Pulmonary artery endothelial cell (primary cell): ENCODE measurements at regions not wholly inside any gene's neighbourhood (a gene's known extent, or its start where the extent isn't known, plus 50 kb on each side); places are given as distances from the start of the nearest gene placed in this dataset.
A peak's percentile ranks its signal among the peaks of the same experiment; 100 is the strongest.
"Not testable (repeated sequence)": the region's sequence is repeated elsewhere in the genome, so short reads cannot be mapped to it uniquely, and the experiment has no call there.

Source experiments
- DNase-seq: peaks from one replicate; pipeline ENCODE4 v3.0.0-alpha.2; 2011; ENCODE audit warnings: low read depth, low spot score

DNA sequence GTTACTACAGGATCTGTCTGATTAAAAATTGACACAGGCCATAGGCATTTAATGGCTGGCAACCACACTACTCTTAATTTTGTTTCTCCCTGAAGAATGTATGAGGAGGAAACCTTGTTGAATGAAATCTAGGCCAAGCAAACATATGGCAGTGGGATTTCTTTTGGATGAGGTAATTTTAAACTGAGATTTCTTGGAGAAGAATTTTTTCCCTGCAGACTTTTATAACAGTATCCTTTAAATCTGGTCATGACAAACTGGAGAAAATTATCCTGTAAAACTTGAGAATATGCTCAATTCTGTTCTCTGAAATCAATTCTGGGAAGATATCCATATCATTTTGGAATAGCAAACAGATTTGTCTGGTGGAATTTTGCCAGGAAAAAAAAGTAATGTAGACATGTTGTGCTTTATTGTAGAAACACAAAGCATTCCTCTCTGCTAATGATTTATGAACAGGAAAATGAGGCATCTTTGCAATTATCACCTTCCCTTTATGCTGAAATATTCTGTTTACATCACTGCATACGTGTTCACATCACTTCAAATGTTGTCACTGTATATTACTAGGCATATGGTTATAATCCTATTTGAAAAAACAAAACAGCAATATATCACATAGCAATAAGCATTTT, 108.3 kb upstream of the ARSJ start:
- peak; percentile 32 for DNase-seq

DNA sequence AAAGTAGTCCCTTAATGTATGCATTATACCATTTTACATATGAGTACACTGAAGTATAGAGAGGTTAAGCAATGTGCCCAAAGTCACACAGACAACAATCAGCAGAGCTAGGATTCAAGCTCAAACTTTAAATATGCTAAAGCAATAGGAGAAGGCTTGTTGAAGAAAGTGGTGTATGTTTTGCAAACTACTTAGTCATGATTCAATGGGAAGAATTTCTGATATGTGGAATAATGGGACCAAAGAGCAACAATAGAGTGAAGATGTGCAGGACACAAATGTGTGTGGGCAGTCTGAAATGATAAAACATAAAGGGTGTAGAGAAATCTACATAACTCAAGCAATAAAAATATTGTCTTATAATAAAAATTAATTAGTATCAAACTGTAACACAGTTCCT, 109.0 kb upstream of the ARSJ start:
- no peak for DNase-seq

DNA sequence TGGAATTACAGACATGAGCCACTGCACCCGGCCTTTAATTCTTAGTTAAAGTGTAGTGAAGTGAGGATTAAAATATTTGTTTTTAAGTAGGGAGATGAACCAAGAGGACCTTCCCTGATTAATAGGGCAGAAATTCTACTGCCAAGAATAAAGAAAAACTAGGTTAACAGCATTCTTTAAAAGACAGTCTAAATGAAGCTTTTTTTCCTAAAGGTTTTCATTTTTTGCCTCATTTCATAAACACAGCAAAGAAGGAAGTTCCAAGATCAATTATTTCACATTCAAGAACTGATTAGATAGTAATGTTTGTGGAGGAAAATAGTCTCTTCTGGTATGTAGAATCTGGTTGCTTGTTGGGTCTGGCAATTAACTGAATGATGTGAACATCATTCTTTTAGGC, 112.1 kb upstream of the ARSJ start:
- DNase-seq: no peak

DNA sequence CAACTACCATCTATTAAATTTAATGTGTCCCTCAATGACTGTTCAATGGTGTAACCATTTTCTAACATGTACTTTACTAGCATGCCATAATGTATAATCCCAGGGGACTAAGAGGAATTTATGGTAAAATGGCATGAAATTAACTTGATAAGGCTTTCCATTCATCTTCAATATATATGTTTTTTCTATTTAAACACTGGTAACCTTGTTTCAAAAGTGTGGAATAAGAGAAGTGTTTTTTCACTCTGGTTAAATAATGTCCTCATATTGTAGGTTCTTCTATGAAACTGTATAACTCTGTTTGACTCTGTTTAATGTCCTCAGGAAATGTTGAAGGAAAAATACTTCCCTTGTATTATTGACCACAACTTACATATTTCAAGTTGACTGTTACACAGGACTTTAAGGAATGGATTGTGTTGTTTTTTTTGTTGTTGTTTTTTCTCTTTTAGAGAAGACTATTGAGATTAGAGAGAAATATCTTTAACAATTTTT, 113.8 kb upstream of the ARSJ start:
- DNase-seq: no peak

- no peak for DNase-seq
These were observed 121.0 kb upstream of the ARSJ start for GRCh38 chr4:114100288-114101031.

GRCh38 chr4:114103908-114104307, 124.5 kb upstream of the ARSJ start:
- no peak for DNase-seq

DNA sequence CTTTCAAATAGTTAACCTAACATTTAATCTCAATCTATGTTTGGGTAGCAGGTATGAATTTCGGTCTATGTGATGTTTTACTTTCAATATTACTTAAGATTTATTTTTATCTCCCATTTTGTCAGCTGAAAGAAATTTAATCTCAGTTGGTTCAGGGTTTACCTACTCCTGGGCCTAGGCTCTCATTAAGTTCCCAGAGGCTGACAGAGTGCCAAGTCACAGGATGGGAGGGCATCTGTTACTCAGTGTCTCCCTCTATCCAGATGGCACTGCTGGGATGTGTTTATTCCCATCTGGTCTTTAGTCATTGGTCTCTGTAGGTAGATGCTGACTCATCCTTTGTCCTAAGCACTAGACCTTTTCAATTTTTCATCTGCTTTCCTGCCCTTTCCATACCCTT, 129.4 kb upstream of the ARSJ start:
- DNase-seq: no peak

DNA sequence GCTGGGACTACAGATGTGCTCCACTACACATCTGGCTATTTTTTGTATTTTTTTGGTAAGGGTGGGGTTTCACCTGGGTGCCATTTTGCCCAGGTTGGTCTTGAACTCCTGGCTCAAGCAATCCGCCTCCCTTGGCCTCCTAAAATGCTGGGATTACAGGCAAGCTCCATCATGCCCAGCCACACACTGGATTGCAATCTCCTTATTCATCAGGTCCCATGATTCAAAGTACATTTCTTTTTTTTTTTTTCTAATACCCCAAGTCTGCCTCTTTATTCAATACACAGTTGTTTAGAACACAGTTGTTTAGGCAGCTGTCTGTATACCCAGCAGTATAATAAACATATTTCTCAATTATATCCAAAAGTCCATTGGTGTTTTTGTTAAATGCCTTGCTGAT, 130.3 kb upstream of the ARSJ start:
- DNase-seq: no peak

DNA sequence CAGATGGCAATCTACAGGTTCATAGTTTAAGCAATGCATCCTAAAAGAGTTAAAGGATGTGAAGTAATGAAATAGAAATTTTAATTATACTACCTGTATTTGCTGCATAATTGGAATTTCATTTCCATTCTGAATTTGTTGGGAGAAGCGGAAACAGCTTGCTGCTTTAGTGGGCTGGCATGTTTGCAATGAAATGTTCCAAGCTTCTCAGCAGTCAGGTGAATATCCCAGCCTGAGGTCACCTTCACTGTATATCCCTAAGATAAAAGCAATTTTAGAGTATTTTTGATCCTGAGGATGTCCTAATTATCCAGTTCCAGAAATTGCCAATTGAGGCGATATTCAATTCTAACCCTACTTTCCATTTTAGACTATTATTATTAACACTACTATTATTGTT, 136.1 kb upstream of the ARSJ start:
- DNase-seq: no peak

DNA sequence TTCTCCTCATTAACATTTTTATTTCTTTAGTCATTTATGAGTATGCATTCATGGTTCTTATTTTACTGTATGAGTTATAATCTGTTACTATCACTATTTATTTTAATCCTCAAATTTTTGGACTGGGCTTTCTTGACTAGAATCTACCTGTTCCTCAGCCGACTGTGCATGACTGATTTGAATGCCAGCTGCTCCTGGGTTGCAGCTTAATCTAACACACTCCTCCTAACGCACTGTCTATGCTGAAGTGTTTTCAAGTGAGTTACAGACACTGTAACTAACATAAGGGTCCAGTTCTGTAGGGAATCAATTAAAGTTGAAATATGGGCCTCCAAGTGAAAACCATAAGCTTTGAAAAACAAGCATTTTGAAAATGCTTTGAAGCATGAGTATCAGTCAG, 137.4 kb upstream of the ARSJ start:
- DNase-seq: no peak

DNA sequence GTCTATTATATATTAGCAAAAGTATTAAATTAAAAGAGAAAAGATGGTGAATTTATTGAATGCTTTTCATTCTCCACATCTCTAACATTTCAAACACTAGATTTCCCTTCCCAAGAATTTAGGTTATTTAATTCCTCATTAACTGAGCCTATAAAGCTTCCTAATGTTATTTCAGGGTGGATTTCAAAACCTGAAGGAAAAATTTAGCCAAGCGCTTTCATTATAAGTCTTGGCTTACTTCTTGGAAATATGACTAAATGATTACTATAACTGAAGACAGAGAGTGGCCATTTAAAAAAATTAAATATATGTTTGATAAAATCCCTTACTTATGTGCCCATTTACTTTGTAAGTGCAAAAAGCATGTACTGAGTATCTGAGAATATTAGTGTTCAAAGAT, 141.8 kb upstream of the ARSJ start:
- DNase-seq: no peak

- DNase-seq: no peak
These were observed 152.8 kb upstream of the ARSJ start for GRCh38 chr4:114132199-114132598.

DNA sequence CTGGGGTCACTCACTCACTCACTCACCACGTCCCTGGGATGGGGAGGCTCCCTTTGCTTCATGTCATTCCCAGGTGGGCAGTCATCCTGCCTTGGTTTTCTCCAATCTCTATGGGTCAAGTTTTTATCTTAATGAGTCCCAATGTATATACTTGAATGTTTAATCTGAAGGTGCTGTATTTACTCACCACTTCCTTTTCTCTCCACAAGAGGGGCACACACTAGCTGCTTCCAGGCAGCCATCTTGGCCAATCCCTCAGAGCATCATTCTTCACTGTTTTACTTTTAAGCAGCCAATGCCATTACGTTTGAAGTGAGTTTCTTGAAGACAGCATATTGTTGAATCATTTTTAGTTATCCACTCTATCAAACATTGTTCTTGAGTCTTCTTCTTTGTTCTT, 153.4 kb upstream of the ARSJ start:
- no peak for DNase-seq

DNA sequence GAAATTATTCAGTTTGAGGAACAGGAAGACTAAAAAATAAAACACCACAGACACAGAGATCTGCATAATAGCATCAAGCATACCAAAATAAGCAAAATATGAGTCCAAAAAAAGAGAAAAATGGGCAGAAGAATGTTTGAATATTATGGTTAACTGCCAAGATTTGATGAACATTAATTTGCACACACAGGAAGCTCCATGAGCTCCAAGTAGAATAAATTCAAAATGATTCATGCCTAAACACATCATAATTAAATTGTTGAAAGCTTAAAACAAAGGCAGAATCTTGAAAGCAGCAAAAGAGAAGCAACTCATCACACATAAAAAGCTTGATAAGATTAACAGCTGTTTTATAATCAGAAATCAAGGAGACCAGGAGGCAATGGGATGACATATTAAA, 156.6 kb upstream of the ARSJ start:
- DNase-seq: no peak

DNA sequence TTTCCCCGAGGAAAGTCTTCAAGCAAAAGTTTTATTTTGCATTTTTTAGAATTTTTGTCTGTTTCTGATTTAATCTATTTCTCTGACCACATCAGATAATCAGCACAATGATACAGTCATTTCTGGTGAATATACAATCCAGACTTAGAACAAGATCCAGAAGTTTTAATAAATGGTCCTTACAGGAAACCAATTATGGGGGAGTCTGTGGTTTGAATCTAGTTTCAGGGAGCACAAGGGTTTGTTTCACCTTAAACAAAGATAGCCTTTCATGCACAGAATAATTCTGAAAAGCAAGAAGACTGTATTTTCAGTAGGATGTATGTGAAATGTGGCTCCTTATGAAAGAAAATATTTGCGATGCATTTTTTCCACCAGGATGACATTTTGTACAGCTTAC, 158.5 kb upstream of the ARSJ start:
- DNase-seq: no peak

DNA sequence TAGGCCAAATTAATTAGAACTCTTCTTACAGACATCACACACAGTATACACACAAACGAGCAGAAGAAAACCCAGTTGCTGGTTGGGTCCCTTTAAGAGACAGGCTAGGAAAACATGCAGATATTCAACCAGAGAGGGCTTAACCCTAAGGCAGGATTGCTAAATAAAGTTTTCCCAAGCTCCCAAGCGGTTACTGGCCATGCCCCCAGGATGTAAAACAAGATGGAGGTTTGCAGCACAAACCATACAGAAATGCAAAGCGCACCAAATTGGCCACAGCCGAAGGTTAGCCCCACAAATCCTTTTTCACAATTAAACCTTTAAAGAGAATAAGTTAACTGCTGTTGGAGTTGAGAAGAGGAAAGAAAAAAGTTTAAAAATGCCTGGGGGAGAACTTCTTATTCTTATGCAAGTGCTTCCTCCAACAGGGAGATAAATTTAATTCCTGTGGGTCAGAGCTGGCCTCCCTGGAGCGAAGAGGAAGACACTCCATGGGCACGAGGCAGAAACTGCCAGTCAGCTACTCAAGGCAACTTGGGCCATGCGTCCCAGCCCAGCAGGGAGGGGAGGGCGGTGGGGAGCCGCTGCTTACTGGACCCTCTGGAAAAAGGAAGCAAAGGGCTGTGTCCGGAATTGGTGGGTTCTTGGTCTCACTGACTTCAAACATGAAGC, 167.6 kb upstream of the ARSJ start:
- no peak for DNase-seq

DNA sequence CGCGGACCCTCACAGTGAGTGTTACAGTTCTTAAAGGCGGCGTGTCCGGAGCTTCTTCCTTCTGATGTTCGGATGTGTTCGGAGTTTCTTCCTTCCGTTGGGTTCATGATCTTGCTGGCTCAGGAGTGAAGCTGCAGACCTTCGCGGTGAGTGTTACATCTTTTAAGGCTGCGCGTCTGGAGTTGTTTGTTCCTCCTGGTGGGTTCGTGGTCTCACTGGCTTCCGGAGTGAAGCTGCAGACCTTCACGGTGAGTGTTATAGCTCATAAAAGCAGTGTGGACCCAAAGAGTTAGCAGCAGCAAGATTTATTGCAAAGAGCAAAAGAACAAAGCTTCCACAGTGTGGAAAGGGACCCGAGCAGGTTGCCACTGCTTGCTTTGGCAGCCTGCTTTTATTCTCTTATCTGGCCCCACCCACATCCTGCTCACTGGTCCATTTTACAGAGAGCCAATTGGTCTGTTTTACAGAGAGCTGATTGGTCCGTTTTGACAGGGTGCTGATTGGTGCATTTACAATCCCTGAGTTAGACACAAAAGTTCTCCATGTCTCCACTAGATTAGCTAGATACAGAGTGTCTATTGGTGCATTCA, 168.3 kb upstream of the ARSJ start:
- DNase-seq: not testable (repeated sequence)

- not testable (repeated sequence) for DNase-seq
These were observed 169.1 kb upstream of the ARSJ start for GRCh38 chr4:114148372-114149070.

DNA sequence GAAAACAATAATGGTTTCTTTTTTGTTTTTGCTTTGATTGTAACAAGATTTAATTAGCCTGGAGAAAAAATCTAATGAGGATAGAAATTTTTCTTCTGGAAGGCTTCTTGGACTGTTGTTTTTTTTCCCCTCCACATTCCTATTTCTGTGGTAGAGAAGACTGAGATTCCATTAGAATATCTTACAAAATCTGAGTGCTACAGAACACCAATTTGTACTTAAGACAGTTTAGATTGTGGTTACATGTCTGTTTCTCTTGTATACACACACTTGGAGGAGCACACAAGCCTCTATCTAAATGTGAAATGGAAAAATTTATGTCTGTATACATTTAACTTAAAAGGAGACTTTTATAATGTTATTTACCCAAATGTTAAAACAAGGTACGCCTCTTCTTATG, 176.9 kb upstream of the ARSJ start:
- no peak for DNase-seq

GRCh38 chr4:114161809-114162208, 182.4 kb upstream of the ARSJ start:
- DNase-seq: no peak

DNA sequence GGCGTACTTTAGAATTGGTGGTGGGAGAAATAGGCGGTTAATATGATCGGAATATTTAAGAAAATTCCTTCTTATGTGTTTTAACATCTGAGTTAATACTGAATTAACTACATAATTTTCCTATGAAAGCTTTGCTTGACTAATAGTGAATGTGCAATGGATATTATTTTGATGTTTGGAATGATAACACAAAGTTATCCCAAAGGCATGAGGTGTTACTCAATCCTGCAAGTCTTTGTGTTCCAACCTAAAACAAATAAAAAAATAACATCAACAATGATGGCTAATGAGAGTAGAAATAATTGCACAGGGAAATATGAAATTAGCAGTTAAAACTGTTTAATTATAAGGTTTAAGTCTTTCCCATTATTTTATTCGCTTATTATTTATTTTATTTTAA, 183.6 kb upstream of the ARSJ start:
- DNase-seq: no peak

GRCh38 chr4:114173968-114174367, 194.5 kb upstream of the ARSJ start:
- DNase-seq: no peak
